Renal pelvis (tissue), 1 donor: ENCODE measurements at regions not wholly inside any gene's neighbourhood (a gene's known extent, or its start where the extent isn't known, plus 50 kb on each side); places are given as distances from the start of the nearest gene placed in this dataset.
A peak's percentile ranks its signal among the peaks of the same experiment; 100 is the strongest.
"Not testable (repeated sequence)": the region's sequence is repeated elsewhere in the genome, so short reads cannot be mapped to it uniquely, and the experiment has no call there.

Source experiments
- DNase-seq: peaks from one replicate; pipeline ENCODE4 v3.0.0-alpha.2; 2013

DNA sequence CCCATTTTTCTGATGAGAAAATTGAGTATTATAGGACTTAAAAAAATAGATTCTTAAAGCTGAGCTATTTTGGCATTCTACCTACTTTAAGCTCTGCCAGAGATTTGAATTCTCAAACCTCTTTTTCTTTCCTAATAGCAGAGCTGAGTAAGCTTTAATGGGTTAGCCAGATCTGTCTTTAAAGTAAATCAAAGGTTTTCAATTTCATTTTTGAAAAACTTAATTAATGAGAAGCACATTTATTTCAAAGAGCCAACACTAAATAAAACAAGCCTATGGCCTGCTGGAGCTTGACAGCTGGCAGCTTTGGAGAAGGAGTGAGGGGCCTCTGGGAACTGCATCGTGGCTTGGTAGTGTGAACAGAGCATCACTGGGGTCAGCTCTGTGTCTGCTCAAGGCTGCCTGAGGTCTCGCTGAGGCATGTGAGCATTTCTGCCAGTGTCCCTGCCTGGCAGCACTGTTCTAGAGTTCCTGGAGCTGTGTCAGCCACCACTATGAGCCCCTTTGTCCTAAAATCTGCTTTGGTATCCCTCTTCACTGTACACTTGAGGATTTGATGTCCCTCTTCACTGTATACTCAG lies 50.4 kb upstream of the PRSS23 start:
- DNase-seq: no peak

DNA sequence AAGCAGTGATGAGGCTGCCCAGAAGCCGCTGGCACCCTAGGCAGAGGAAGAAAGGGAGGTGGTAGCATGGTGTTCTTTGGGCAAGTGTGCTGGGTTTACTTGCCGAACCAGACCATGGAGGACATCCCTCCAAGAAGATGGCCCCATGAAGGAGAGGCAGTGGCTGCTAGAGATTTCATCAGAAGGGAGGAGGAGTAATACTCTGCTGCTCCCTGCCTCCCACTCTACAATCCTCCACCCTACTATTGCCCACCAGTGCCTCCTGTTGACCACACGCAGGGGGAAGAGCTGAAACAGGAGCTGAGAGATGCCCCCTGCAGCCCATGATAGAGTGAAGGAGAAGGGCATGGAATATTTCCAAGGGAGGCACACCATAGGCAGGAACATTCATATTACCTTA lies 51.0 kb upstream of the PRSS23 start:
- no peak for DNase-seq

DNA sequence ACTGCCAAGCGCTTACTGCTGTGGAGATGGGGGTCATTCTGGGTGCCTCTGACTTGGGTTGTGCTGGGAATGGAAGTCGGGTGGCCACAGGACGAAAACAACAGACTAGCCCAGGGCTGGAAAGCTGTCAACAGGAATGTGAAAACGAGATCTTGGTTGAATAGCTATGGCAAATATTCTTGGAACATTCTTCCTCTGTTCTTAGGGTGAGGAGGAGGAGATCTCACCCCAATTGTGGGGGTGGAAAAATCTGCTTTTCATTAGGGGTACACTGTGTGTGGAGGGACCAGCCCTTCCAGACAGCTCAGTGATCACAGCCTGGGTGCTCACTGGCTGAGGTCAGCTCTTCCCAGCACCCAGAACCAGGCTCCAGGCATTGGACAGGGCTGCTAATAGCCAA lies 52.0 kb upstream of the PRSS23 start:
- no peak for DNase-seq

DNA sequence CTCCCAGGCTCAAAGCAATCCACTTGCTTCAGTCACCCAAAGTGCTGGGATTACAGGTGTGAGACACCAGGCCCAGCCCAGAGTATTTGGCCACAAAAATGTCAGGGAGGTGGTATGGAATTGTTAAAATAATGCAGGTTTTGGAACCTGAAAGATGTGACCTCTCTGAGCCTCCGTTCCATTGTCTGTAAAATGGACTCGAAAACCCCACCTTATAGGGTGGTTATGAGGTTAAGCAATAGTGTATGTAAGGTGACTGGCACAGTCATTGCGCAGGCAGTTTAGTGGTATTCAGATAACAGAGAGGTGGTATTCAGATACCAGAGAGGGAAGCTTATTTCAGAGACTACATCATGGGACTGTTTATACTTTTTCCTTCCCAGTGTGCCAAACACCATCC lies 52.5 kb upstream of the PRSS23 start:
- DNase-seq: no peak

DNA sequence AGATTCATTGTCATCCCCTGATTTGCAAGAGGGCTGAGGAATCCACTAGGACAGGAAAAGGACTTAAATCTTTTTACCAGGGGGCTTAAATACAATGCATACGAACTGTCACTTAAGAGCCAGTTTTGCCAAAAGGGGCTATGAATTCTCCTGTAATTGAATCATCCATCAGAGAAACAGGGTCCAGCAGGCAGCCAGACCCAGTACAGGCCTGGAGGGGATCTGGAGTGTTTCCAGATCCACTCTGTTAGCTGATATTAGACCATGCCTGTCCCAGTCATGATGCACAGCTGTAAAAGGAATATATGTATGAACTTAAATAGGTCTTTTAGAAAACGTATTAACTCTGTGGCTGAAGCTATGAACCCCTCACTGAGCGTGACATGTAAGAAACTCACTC lies 53.8 kb upstream of the PRSS23 start:
- no peak for DNase-seq

DNA sequence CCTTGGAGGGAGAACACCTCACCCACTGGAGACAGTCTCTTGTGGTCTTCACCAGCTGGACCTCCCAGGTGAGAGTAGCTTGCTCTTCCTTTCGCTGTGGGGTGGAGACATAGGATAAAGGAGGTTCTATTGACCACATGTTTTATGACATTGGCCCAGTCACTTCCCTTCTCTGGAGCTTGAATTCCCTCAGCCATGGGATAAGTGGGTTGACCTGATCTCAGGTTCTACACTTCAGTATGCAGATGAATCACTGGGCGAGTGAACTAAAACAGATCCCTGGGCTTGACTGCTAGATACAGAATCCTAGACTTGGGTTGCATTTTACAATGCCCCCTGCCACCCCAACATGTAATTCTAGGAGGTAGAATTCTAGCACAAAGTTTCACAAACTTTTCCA lies 54.8 kb upstream of the PRSS23 start:
- no peak for DNase-seq

DNA sequence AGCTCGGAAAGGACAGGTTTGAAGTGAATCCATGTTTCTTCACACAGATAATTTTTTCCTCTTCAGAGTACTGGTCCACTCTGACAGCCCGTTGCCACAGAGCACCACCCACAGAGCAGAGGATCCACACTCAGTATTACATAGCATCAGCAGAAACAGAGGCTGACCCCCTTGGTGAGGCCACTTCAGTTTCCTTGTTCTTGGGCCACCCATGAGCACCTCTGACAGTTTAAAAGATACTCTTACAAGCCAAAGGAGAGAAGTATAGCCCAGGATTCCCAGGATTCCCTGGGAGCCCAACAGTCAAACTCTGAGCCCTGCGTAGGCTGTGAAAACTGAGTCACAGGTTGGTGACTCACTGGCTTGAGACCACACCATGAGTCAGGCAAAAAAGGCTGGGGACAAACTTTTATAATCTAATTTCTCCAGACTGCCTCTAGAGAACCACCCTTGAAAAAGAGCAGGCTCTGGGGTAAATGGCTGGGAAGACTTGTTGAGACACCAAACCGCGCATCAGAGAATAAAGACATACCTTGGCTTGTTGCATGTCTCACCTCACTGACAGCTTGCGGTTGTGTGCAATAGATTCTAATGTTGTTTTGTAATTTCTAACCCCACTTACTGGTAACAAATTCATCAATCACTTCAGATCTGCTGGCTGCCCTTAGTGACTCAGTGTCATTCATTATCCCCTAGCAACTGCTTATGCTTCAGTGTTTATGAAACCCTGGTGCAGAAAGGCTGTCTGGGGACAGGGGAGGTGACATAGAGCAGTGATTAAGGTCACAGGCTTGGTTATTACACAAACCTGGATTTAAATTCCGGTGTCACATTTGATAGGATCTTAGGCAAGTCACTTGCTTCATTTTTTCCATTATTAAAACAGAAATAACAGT lies 56.9 kb upstream of the PRSS23 start:
- no peak for DNase-seq

DNA sequence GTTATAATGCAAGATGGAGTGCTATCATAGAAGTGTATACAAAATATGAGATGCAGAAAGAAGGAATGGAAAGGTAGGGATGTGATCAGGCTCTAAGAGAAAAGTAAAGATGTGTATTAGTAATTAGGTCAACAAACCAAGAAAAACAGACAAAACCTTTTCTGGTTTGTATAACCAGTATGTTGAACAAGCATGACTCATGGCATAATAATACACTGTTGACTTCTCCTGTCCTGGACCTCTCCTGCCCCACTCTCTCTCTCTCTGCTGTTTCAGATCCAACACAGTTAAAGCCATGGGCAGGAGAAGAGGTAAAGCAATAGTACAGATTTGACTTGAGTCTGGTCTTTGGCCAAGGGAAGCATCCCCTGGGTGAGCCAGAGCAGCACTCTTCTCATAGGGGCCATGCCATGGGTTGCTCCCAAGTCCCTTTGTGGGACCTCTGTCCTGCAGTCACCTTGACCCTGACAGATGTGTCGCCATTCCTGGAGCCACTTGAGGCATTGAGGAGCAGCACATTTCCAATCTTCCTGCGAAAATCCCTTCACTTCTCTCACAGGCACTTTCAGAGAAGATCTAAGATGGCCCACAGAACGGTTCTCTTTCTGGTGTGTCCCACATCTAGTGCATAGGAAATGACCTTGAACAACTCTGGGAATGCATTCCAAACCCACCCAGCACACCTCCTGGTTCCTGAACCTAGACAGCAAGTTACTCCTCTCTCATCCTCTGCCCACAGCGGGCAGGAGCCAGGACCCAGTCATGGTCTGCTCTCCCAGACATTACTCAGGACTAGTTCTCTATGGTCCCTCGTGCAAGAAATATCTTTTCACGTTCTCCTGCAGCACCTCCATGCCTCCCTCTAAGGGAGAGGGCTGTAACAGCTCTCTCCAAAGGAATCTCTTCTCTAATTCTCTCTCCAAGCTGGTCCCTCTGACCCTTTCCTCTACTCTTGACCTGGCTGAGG lies 58.2 kb upstream of the PRSS23 start:
- no peak for DNase-seq

DNA sequence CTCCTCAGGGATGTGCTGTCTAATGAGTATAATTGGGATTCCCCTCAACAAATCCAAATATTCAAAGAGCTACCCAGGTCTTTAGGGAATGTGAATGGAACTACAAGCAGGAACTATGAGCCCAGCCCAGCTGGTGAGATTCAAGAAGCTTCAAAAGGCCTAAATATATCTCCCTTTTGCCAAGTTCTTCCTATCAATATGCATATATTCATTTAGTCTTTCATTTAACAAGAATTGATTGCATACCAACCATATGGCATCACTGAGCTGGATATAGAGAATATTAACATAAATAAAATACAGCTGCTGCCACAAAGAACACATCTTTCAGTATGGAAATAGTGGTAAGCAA lies 58.9 kb upstream of the PRSS23 start:
- DNase-seq: no peak

DNA sequence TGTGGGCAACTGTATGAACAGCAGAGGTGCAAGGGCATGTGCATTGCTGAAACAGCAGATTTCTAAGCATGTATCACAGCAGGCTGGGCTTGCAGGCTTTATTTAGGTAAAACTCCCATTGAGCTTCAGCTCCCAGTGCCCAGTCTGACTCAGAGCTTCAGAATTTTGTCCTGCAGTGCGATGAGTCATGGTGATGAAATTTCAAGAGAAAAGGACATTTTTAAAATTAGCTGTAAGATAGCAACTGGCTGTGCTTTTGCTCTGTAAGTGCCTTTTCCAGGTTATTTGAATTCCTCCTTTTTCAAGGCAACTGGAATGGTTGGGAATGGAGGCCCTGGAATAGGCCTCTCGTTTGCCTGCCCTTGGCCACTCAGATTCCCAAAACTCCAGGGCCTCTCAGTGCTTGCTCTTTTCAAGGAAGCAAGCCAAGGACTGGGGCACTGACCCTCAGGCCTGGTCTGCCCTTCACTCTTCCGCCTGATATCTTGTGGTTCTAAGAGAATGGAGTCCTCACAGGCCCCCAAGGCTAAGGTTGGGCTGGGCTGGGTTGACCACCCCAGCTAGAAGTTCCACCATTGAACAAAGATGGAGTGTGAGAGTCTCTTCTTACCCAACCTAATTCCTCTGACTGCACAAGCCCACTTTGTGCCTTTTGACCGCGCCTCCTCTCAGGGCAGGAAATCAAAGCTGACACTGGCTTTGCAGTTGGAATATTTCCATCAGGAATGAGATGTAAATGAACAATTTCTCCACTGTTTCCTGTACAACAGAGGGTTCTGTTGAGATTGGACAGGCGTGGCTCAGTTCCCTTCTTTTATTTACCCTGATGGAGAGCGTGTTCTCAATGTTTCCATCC lies 59.5 kb upstream of the PRSS23 start:
- DNase-seq: no peak

DNA sequence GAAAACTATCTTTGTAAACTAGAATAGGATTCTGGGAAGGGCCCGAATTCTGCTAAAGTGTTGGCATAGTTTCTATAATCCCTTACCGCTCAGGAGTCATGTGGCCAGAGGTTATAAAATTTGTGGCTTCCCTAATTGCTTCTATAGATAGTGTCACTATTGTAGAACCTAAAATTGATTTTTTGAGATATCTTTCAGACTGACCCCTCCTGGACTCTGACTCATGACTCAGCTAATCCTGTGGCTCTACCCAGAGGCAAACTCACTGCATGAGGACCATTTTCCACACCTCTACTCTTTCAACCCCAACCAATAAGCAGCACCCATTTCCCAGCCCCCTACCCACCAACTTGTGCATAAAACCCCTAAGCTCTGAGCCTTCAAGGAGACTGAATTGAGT lies 61.8 kb upstream of the PRSS23 start:
- DNase-seq: no peak

DNA sequence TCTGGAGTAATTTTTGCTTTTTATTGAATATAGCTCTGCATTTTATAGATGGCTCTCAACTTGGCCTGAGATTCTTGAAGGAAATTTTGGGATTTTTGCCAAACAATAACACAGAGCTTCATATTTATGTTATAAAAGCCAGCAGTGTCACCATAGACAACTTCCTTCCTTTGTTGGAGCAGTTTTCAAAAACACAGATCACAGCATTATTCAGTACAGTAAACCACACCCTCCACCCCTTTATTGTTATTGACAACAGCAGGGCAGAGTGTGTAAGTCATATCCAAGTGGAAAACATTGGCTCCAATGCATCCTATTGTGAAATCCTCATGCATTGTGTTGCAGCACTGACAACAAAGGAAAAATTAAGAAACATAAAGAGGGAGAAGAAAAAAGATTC lies 62.6 kb upstream of the PRSS23 start:
- peak; percentile 41 for DNase-seq

DNA sequence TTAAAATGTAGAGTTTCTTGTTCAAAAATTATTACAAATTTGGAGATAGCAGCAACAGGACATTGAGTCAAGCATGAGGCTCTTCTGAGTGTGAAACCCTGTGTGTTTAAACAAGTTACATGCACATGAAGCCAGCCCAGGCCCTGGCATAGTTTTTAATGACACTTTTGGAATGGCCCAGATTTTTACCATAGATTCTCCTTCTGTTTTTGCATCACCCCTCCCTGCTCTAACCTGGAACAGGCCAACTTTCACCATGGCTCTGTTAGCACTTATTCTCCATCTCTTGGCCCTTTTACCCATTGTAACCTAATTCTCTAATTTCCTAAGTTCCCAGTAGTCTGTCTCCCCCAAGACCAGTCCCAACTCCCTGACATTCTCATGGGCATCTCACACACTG lies 63.1 kb upstream of the PRSS23 start:
- DNase-seq: no peak

DNA sequence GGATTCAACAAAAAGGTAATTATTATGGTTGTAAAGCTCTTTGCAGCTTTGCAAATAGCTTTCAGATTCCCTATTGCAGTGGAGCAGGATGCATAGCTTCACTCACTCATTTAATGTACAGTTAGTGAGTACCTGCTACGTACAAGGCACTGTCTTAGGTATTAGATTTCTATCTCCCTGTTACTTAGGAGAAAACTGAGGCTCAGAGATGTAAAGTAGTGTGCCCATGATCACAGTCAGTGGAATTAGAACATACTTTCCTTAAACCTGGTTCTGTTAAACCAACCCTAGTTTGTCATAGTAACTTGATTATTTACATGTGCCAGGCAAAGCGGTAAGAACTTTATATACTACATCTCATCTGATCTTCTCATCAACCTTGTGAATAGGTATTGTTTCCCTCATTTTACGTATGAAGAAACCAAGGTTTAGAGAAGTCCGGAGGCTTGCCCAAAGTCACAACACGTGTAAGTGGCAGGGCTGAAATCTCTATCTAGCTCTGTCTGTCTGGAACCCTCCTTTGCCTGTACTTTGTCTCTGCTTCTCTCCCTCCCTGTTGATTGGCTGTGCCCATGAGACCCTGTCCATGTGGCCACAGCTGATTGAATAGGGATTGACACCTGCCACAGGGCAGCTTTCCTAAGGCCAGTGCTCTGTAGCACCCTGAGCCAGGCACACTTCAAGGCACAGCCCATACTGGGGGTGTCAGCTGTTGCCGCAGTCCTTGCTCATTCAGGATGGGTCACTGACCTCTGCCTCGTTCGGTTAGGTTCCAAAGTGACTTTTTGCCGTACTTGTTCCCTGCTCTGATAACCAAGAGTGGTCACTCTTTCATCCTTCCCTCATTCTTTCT lies 63.8 kb upstream of the PRSS23 start:
- no peak for DNase-seq

DNA sequence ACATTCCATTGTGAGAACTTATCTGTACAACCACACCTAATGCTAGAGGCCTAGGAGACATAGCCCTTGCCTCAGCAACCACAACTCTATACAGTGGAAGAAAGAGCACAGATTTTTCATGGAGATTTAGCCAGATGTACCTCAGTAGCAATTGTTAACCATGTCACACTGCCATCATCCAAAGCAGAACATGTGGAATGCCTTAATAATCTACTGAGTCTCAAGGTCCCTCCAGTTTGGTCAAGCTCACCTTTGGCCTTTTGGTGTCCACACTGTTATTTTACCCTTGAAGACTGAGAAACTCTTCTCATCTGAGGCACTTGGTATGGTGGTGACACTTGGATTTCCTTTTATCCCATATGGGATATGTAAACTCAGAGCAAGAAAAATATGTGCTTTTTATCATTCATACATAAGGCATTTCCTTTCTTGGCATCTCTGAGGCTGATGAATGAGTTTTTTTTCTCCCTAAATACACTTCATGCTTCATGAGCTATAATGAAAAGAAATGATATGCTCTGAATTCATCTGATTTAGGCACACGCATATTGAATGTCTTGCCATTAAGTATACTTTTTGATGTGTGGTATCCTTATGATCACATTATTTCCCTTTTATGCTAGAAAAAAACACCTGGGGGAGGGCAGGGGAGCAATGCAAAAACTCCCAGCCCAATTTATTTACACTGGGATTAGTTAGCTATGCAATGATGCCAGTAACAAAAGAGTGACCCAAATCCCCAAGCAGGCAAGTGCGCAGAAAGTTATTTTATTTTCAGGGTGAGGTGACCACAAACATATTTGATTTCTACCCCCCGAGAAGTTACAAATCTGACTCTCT lies 63.3 kb upstream of the ME3 start:
- DNase-seq: peak; percentile 23

DNA sequence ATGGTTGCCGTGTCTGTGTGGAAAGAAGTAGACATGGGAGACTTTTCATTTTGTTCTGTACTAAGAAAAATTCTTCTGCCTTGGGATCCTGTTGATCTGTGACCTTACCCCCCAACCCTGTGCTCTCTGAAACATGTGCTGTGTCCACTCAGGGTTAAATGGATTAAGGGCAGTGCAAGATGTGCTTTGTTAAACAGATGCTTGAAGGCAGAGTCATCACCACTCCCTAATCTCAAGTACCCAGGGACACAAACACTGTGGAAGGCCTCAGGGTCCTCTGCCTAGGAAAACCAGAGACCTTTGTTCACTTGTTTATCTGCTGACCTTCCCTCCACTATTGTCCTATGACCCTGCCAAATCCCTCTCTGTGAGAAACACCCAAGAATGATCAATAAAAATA lies 60.3 kb upstream of the ME3 start:
- not testable (repeated sequence) for DNase-seq

DNA sequence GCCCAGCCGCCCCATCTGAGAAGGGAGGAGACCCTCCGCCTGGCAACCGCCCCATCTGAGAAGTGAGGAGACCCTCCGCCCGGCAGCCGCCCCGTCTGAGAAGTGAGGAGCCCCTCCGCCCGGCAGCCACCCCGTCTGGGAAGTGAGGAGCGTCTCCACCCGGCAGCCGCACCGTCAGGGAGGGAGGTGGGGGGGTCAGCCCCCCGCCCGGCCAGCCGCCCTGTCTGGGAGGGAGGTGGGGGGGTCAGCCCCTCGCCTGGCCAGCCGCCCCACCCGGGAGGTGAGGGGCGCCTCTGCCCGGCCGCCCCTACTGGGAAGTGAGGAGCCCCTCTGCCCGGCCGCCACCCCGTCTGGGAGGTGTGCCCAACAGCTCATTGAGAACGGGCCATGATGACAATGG lies 59.9 kb upstream of the ME3 start:
- not testable (repeated sequence) for DNase-seq

DNA sequence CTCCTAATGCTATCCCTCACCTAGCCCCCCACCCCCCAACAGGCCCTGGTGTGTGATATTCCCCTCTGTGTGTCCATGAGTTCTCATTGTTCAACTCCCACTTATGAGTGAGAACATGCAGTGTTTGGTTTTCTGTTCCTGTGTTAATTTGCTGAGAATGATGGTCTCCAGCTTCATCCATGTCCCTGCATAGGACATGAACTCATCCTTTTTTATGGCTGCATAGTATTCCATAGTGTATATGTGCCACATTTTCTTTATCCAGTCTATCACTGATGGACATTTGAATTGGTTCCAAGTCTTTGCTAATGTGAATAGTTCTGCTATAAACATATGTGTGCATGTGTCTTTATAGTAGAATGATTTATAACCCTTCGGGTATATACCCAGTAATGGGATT lies 57.2 kb upstream of the ME3 start:
- DNase-seq: not testable (repeated sequence)

DNA sequence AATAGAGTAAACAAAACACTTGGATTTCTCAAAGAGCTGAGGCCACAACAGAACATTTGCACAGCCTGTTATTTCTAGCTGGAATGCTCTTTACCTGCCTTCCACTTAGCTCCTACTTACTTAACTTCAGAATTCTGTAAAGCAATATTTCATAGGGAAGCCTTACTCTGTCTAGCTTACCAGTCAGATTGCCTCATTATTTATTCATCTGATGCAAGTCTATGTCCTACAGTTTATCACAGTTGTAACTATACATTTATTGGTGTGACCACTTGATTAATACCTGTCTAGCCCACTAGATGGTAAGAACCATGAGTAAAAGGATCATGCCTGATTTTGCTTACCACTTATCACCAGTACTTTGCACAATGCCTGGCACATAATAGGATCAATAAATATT lies 56.1 kb upstream of the ME3 start:
- DNase-seq: no peak
